ENCODE measurements at regions not wholly inside any gene's neighbourhood (a gene's known extent, or its start where the extent isn't known, plus 50 kb on each side); places are given as distances from the start of the nearest gene placed in this dataset.

DNA sequence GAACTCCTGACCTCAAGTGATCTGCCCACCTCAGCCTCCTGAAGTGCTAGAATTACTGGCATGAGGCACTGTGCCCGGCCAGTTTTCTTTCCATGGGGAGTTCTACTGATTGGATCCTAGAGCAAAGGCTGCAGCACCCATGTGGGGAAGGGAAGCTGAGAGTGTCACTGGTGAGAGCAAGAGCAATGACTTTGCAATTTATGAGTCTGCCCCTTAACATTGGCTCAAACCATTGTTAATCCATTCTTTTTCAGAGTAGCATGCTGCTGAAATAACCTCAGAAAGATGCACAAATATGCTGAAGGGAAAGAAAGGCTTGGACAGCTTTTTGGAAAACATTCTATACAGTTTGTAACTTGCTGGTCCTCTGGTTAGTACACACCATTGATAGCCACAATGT, 116.4 kb upstream of the PPARGC1A start:
- Mint-ChIP-seq H3K4me1 (ENCODE audit: low read depth) (no peaks in the 10 kb centered on the region), H3K27ac (no peak overlapping the region), H3K4me3 (no peak overlapping the region), H3K9me3 (no peaks in the 10 kb centered on the region), H3K27me3 (ENCODE audit: insufficient read depth) (peaks cover 6% of the 10 kb centered on the region), H3K36me3 (ENCODE audit: low read depth) (no peaks in the 10 kb centered on the region)
- no peak for DNase-seq (ENCODE audit: low spot score)
- intact Hi-C loops (cut with micrococcal nuclease): no loop called here

DNA sequence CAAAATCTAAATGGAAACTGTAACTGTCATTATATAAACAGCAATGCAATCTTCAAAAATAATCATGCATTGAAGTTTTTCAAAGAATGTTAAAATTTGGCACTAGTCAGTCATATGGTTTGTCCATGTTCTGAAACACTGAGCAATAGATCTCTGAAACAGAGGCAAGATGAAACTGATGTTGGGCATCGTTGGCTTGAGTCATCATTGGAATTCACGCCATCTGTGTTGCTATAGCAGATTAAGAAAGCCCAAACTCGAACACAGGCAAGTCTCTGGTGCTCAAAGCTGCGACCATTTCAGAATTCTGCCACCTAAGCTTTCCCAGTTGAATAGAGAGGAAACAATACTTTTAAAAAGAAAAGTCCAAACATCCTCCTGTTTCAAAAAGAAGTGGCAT, 114.1 kb upstream of the PPARGC1A start:
- Mint-ChIP-seq H3K4me3 (no peak overlapping the region), H3K27me3 (ENCODE audit: insufficient read depth) (peaks cover 6% of the 10 kb centered on the region), H3K27ac (no peak overlapping the region), H3K4me1 (ENCODE audit: low read depth) (no peaks in the 10 kb centered on the region), H3K36me3 (ENCODE audit: low read depth) (no peaks in the 10 kb centered on the region), H3K9me3 (no peaks in the 10 kb centered on the region)
- intact Hi-C loops (cut with micrococcal nuclease): no loop called here
- no peak for DNase-seq (ENCODE audit: low spot score)

DNA sequence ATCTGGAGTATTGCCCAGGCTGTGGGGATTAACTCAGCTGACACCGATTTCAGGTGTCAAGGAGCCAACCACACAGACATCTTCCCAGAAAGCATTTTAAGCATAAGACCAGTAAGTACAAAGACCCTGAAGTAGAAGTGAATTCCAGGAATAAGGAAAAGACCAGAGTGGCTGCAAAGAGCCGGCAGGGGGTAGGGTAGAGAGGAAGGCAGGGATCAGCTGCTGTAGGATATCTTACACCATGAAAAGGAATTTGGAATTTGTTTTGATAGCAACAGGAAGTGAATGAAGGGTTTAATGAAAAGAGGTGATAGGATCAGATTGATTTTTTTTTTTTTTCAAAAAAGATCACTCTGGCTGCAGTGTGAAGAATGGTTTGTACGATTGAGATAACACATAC, 113.6 kb upstream of the PPARGC1A start:
- no peak overlapping the region for H3K27ac Mint-ChIP-seq
- DNase-seq (ENCODE audit: low spot score): no peak
- H3K4me1 Mint-ChIP-seq (ENCODE audit: low read depth): no peaks in the 10 kb centered on the region
- H3K27me3 Mint-ChIP-seq (ENCODE audit: insufficient read depth): peaks cover 6% of the 10 kb centered on the region
- no peak overlapping the region for H3K4me3 Mint-ChIP-seq
- H3K36me3 Mint-ChIP-seq (ENCODE audit: low read depth): no peaks in the 10 kb centered on the region
- intact Hi-C loops (cut with micrococcal nuclease): no loop called here
- H3K9me3 Mint-ChIP-seq: no peaks in the 10 kb centered on the region

DNA sequence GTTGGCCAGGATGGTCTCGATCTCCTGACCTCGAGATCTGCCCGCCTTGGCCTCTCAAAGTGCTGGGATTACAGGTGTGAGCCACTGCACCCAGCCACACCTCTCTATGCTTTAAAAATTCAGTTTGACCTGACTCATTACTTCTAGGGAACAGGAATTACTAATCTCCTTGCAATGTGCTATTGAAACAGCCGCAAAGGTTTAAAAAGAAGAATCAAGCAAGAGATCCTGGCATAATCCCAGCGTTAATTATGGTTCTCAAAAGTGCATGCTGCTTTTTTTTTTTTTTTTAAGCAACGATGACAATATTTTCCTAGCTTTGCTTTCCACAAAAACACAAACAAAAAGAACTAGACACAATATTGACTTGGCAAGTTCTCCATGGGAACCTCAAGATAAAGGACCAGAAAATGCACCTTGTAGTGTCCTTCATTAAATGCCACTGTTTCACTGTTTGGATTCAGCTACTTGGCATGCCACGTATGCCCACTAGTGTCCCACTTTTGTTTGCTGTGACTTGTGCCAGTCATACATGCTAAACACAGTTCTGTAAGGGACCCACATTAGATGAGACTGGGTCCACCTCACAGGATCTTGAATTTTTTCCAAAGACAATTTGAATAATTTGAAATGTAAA, 112.6 kb upstream of the PPARGC1A start:
- no peak overlapping the region for H3K27ac Mint-ChIP-seq
- peaks cover 6% of the 10 kb centered on the region for H3K27me3 Mint-ChIP-seq (ENCODE audit: insufficient read depth)
- H3K4me1 Mint-ChIP-seq (ENCODE audit: low read depth): no peaks in the 10 kb centered on the region
- no peak for DNase-seq (ENCODE audit: low spot score)
- H3K4me3 Mint-ChIP-seq: no peak overlapping the region
- no peaks in the 10 kb centered on the region for H3K9me3 Mint-ChIP-seq
- no peaks in the 10 kb centered on the region for H3K36me3 Mint-ChIP-seq (ENCODE audit: low read depth)
- intact Hi-C loops (cut with micrococcal nuclease): no loop called here

DNA sequence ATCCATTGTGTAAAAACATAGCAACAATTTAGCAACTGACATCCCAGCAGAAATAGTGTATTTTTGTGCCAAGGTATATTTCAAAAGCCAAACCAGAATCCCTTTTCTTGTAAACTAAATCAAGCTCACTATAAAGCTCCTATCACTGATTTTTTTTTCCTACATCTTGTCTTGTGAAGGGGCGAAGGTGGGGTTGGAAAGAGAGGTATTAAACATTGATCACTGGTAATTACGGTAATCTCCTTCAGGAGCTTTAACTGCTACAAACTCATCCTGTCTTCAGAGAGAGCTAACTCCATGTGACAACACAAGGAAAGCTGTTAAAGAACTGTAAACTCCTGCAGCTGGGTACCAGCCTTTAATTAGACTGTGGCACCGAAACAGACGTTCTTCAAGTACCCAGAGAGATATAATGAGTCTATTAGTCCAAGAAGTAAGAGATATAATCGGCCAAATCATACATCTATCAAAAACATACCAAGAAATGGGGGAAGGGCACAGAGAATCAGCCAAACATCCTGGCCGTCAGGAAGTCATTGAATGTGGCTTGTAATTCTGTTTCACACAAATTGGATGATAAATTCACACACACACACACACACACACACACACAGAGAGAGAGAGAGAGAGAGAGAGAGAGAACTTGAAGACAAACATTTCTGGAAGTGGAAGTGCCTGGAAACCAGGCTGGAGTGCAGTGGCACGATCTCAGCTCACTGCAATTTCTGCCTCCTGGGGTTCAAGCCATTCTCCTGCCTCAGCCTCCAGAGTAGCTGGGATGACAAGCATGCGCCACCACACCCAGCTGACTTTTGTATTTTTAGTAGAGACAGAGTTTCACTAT, 111.9 kb upstream of the PPARGC1A start:
- no peak for DNase-seq (ENCODE audit: low spot score)
- Mint-ChIP-seq H3K4me3 (no peak overlapping the region), H3K27me3 (ENCODE audit: insufficient read depth) (peaks cover 6% of the 10 kb centered on the region), H3K4me1 (ENCODE audit: low read depth) (no peaks in the 10 kb centered on the region), H3K27ac (no peak overlapping the region), H3K9me3 (no peaks in the 10 kb centered on the region), H3K36me3 (ENCODE audit: low read depth) (no peaks in the 10 kb centered on the region)
- intact Hi-C loops (cut with micrococcal nuclease): no loop called here

DNA sequence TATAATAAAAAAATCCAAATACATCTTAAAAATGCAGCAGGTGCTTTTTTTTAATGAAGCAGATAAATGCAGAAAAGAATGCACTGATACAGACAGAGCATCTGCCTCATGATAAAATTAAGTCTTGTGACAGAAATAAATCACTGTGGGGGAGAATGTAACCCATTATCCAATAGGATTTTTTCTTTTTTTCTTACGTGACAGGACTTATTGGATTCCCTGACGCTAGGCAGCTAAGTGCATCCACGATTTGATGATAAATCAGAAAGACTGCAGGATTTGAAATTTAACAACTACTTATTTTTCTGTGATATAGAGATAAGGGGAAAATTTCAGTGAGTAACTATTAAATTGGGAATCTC, 110.6 kb upstream of the PPARGC1A start:
- intact Hi-C loops (cut with micrococcal nuclease): no loop called here

DNA sequence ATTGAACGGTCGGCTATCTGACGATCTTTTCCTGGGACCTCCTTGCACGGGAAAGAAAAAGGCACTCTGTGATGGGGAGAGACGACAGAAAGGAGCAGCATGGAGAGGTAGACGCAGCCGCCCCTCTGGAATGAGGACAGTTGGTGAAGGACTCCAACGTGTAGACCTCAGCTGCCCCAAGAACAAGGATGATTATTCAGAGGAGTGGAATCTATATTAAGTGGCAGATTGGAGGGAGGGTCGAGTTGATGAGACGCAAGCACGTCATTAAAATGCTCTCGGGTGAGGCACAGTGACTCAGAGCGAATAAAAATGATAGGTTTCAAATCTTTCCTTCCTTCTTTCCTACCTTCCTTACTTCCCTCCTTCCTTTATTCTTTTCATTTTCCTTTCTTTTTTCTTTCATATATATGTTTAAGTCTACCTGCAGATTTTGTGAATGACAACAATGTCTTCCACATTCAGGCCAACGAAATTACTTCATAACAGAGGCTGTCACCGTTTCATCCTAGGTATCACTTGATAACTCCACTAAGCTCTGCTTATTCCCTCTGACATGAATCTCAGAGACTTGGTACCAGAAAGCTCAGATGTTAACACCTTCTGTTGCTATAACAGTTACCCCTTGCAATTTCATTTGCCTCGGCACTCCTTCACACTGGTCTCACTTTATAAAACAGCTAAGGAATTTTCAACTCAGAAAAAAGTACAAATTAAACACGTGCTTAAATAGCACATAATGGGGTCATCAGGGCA, 110.0 kb upstream of the PPARGC1A start:
- Mint-ChIP-seq H3K36me3 (ENCODE audit: low read depth) (no peaks in the 10 kb centered on the region), H3K27ac (no peak overlapping the region), H3K27me3 (ENCODE audit: insufficient read depth) (peaks cover 6% of the 10 kb centered on the region), H3K4me3 (no peak overlapping the region), H3K9me3 (no peaks in the 10 kb centered on the region), H3K4me1 (ENCODE audit: low read depth) (no peaks in the 10 kb centered on the region)
- no peak for DNase-seq (ENCODE audit: low spot score)
- intact Hi-C loops (cut with micrococcal nuclease): no loop called here

More for the DNA sequence above, 110.6 kb upstream of the PPARGC1A start:
- DNase-seq (ENCODE audit: low spot score): no peak
- no peak overlapping the region for H3K27ac Mint-ChIP-seq
- no peak overlapping the region for H3K4me3 Mint-ChIP-seq
- H3K27me3 Mint-ChIP-seq (ENCODE audit: insufficient read depth): peaks cover 6% of the 10 kb centered on the region
- H3K9me3 Mint-ChIP-seq: no peaks in the 10 kb centered on the region
- H3K4me1 Mint-ChIP-seq (ENCODE audit: low read depth): no peaks in the 10 kb centered on the region
- H3K36me3 Mint-ChIP-seq (ENCODE audit: low read depth): no peaks in the 10 kb centered on the region

DNA sequence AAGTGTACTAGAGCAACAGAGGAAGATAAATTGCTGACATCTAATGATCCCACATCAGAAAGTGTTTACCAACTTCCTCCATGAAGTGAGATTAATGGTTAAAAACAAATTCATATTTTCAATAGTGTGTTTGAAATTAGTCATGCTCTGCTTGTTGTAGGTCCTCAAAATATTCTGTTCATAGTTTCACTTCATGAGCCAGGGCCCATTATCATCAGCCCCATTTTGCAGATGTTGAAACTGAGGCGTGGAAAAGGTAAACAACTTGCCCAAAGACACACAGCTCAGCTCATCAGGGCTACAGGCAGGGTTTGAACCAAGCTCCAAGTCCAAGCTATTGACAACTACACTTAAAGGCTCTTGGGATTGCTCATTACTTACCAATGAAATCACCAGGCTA, 103.5 kb upstream of the PPARGC1A start:
- Mint-ChIP-seq H3K4me3 (no peak overlapping the region), H3K9me3 (no peaks in the 10 kb centered on the region), H3K4me1 (ENCODE audit: low read depth) (no peaks in the 10 kb centered on the region), H3K27ac (no peak overlapping the region), H3K27me3 (ENCODE audit: insufficient read depth) (peaks cover 3% of the 10 kb centered on the region), H3K36me3 (ENCODE audit: low read depth) (no peaks in the 10 kb centered on the region)
- intact Hi-C loops (cut with micrococcal nuclease): no loop called here
- DNase-seq (ENCODE audit: low spot score): no peak

DNA sequence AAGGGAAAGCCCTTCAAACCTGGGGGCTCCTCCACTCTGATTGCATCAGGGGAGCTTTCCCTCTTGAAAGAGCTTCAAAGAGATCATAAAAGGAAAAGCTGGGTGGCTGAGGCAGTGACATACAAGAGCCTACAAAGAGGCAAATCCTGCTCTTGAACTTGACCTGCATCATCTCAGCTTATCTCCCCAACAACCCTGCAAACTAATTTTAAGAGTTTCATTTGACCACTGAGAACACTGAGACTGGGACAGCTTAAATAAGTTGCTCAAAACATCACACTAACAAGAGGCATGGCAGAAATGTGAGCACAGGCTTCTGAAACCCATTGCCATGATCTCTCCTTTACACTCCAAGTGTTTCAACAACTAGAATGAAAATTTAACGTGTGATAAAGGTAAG, 101.6 kb upstream of the PPARGC1A start:
- Mint-ChIP-seq H3K9me3 (no peaks in the 10 kb centered on the region), H3K4me1 (ENCODE audit: low read depth) (no peaks in the 10 kb centered on the region), H3K4me3 (no peak overlapping the region), H3K27me3 (ENCODE audit: insufficient read depth) (peaks cover 3% of the 10 kb centered on the region), H3K36me3 (ENCODE audit: low read depth) (no peaks in the 10 kb centered on the region), H3K27ac (no peak overlapping the region)
- intact Hi-C loops (cut with micrococcal nuclease): no loop called here
- DNase-seq (ENCODE audit: low spot score): no peak

DNA sequence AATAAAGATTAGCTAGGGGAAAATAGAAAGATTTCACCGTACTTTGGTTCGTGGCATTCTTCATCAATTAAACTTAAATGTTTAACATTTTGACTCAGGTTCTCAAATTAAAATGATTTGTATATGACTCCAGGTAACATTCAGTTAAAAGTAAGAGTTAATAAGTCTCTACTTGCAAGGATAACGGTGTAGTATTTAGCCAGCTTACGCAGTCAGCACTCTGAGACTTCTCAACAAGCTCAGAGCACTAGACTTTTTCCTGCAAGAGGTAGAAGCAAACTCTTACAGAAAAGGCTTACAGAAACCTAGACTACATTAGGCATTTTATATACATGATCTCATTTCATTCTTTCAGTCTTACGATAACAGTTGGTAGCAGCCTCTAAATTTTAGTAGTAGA, 96.4 kb upstream of the PPARGC1A start:
- Mint-ChIP-seq H3K27ac (no peak overlapping the region), H3K9me3 (no peaks in the 10 kb centered on the region), H3K36me3 (ENCODE audit: low read depth) (no peaks in the 10 kb centered on the region), H3K4me3 (no peak overlapping the region), H3K27me3 (ENCODE audit: insufficient read depth) (no peaks in the 10 kb centered on the region), H3K4me1 (ENCODE audit: low read depth) (no peaks in the 10 kb centered on the region)
- intact Hi-C loops (cut with micrococcal nuclease): no loop called here
- no peak for DNase-seq (ENCODE audit: low spot score)

DNA sequence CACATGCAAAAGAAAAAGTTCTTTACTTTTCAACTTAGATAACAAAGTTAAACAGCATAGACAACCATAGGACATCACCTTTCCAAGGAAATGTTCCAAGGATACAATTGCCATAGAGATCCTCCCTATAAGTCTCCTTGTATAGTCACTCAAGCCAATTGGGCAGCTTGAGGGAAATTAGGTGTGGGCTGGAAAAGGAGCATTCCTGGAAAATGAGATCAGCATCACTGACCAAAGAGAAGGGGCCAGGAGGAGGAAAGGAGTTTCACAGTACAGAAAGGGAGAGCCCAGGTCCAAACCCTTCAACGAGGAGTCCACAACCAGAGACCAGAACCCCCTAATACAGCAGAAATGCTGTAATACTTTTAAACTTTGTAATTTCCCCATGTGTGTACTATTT, 91.5 kb upstream of the PPARGC1A start:
- Mint-ChIP-seq H3K4me3 (no peak overlapping the region), H3K36me3 (ENCODE audit: low read depth) (no peaks in the 10 kb centered on the region), H3K27ac (no peak overlapping the region), H3K9me3 (no peaks in the 10 kb centered on the region), H3K4me1 (ENCODE audit: low read depth) (no peaks in the 10 kb centered on the region), H3K27me3 (ENCODE audit: insufficient read depth) (no peaks in the 10 kb centered on the region)
- no peak for DNase-seq (ENCODE audit: low spot score)
- intact Hi-C loops (cut with micrococcal nuclease): no loop called here

DNA sequence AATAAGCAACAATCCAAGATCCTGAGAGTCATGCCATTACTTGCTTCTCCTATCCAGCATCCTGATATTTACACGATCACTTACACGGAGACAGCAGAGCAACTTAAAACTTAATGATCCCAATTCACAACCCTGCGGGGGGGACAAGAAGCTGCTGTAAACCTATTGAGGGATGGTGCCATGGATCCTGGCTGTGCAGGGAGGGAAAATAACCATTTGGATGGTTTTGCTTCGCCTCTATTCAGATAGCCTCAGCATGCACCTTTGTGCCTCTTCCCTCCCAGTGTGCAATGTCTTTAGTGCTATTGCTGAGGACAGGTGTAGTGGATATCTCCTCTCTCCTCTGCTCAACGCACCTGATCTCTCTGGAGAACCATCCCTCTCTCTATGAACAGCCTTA, 89.7 kb upstream of the PPARGC1A start:
- no peaks in the 10 kb centered on the region for H3K36me3 Mint-ChIP-seq (ENCODE audit: low read depth)
- no peak for DNase-seq (ENCODE audit: low spot score)
- H3K4me1 Mint-ChIP-seq (ENCODE audit: low read depth): no peaks in the 10 kb centered on the region
- intact Hi-C loops (cut with micrococcal nuclease): no loop called here
- H3K4me3 Mint-ChIP-seq: no peak overlapping the region
- H3K27ac Mint-ChIP-seq: no peak overlapping the region
- no peaks in the 10 kb centered on the region for H3K27me3 Mint-ChIP-seq (ENCODE audit: insufficient read depth)
- H3K9me3 Mint-ChIP-seq: no peaks in the 10 kb centered on the region

DNA sequence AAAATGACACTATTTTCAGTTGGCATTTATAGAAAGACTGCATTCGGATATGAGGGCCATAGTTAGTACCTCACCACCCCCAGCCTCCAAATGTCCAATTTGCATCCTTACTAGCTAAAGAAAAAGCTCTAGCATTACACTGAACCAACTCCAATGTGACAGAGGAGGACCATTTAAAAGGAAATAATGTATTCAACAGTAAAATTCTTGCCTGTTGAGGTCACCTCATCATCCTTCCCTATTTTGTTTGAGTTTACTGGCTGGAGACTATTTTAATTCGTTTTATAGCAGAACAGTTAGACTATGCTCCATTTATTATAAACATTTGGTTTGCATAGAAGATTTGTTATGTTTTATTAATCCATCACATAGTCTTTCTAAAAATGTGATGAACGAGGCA, 88.2 kb upstream of the PPARGC1A start:
- Mint-ChIP-seq H3K36me3 (ENCODE audit: low read depth) (no peaks in the 10 kb centered on the region), H3K9me3 (no peaks in the 10 kb centered on the region), H3K4me1 (ENCODE audit: low read depth) (no peaks in the 10 kb centered on the region), H3K27ac (no peak overlapping the region), H3K27me3 (ENCODE audit: insufficient read depth) (no peaks in the 10 kb centered on the region), H3K4me3 (no peak overlapping the region)
- no peak for DNase-seq (ENCODE audit: low spot score)
- intact Hi-C loops (cut with micrococcal nuclease): no loop called here
